GM23338 (cell line): ENCODE measurements at regions not wholly inside any gene's neighbourhood (a gene's known extent, or its start where the extent isn't known, plus 50 kb on each side); places are given as distances from the start of the nearest gene placed in this dataset.

ENCODE experiments used
- ATAC-seq: fragments of 200-7000 bp; cut with Tn5 transposase; 3 replicates; pipeline ENCODE4 v1.9.1; 2020
- DNase-seq: peaks from one replicate; pipeline ENCODE4 v3.0.0-alpha.2; 2015; ENCODE audit warnings: low spot score
- H2AFZ ChIP-seq: fragments of 200-600 bp; sonication (generic); 2 replicates; pipeline ENCODE4 v1.8.0; 2016; ENCODE audit warnings: antibody characterized with exemption, mild to moderate bottlenecking, moderate library complexity
- H3F3A ChIP-seq: fragments of 200-600 bp; sonication (generic); replicated peaks from 2 replicates; pipeline ENCODE4 v1.8.0; 2017; ENCODE audit warnings: antibody characterized with exemption, mixed run types, low read depth
- H3K27ac ChIP-seq: fragments of 200-600 bp; sonication (generic); 2 replicates; pipeline ENCODE4 v1.6.1; 2016; ENCODE audit warnings: low read depth
- H3K27me3 ChIP-seq: fragments of 200-600 bp; sonication (generic); 2 replicates; pipeline ENCODE4 v1.8.0; 2016; ENCODE audit warnings: mild to moderate bottlenecking, mixed run types, moderate library complexity; ENCODE audit not compliant: insufficient read depth
- H3K36me3 ChIP-seq: fragments of 200-600 bp; sonication (generic); 2 replicates; pipeline ENCODE4 v1.8.0; 2016; ENCODE audit warnings: mild to moderate bottlenecking; ENCODE audit not compliant: insufficient read depth
- H3K4me1 ChIP-seq: fragments of 200-600 bp; sonication (generic); 2 replicates; pipeline ENCODE4 v1.8.0; 2016; ENCODE audit warnings: mild to moderate bottlenecking, moderate library complexity; ENCODE audit not compliant: insufficient read depth
- H3K4me2 ChIP-seq: fragments of 200-600 bp; sonication (generic); 2 replicates; pipeline ENCODE4 v1.7.1; 2017; ENCODE audit warnings: mixed run types
- H3K4me3 ChIP-seq: fragments of 200-600 bp; sonication (generic); 2 replicates; pipeline ENCODE4 v1.6.1; 2016; ENCODE audit warnings: mixed run types
- H3K79me2 ChIP-seq: fragments of 200-600 bp; sonication (generic); replicated peaks from 2 replicates; pipeline ENCODE4 v1.8.0; 2017; ENCODE audit warnings: mild to moderate bottlenecking; ENCODE audit not compliant: insufficient read depth
- H3K9me2 ChIP-seq: fragments of 200-600 bp; sonication (generic); 2 replicates; pipeline ENCODE4 v1.8.0; 2017; ENCODE audit not compliant: insufficient read depth
- H4K20me1 ChIP-seq: fragments of 200-600 bp; sonication (generic); replicated peaks from 2 replicates; pipeline ENCODE4 v1.8.0; 2017; ENCODE audit warnings: mild to moderate bottlenecking; ENCODE audit not compliant: insufficient read depth
- H3K27ac Mint-ChIP-seq: 2 replicates; pipeline ENCODE4 v1.8.0; 2020; ENCODE audit warnings: inconsistent platforms, mild to moderate bottlenecking, moderate library complexity, mixed read lengths
- H3K27me3 Mint-ChIP-seq: 3 replicates; pipeline ENCODE4 v1.8.0; 2022; ENCODE audit warnings: low read depth, mild to moderate bottlenecking, moderate library complexity, mixed read lengths, inconsistent platforms; ENCODE audit not compliant: insufficient read depth, poor library complexity
- H3K36me3 Mint-ChIP-seq: 3 replicates; pipeline ENCODE4 v1.8.0; 2021; ENCODE audit warnings: low read depth, mild to moderate bottlenecking, inconsistent platforms, moderate library complexity, mixed read lengths
- H3K4me1 Mint-ChIP-seq: 3 replicates; pipeline ENCODE4 v1.8.0; 2020; ENCODE audit warnings: mild to moderate bottlenecking, inconsistent platforms, mixed read lengths
- H3K4me3 Mint-ChIP-seq: 3 replicates; pipeline ENCODE4 v1.8.0; 2021; ENCODE audit warnings: moderate library complexity, mild to moderate bottlenecking, inconsistent platforms, mixed read lengths
- H3K9me3 Mint-ChIP-seq: 3 replicates; pipeline ENCODE4 v1.8.0; 2020; ENCODE audit warnings: moderate library complexity, mild to moderate bottlenecking, inconsistent platforms, mixed read lengths
- EZH2 ChIP-seq: fragments of 200-600 bp; sonication (generic); IDR thresholded peaks from one replicate; pipeline ENCODE4 v1.8.0; 2017; ENCODE audit warnings: antibody characterized with exemption, mild to moderate bottlenecking, low read depth; ENCODE audit not compliant: unreplicated experiment
- NANOG ChIP-seq: IDR thresholded peaks from 2 replicates; pipeline ENCODE4 v1.6.1; 2016; ENCODE audit warnings: antibody characterized with exemption, borderline replicate concordance
- ZNF114 ChIP-seq: fragments of 250-450 bp; sonication (Bioruptor Pico); IDR thresholded peaks from 2 replicates; pipeline ENCODE4 v1.5.0; 2020; ENCODE audit warnings: mild to moderate bottlenecking, moderate library complexity
- ZNF331 ChIP-seq: fragments of 250-450 bp; sonication (Bioruptor Pico); IDR thresholded peaks from 2 replicates; pipeline ENCODE4 v1.5.0; 2020; ENCODE audit warnings: low read depth, mild to moderate bottlenecking, moderate library complexity
- ZNF462 ChIP-seq: fragments of 250-450 bp; sonication (Bioruptor Pico); IDR thresholded peaks from 2 replicates; pipeline ENCODE4 v1.5.0; 2020; ENCODE audit warnings: mild to moderate bottlenecking, moderate library complexity
- TF ChIP-seq, protein P1 (sequence below): IDR thresholded peaks from one replicate; pipeline ENCODE4 v1.6.1; 2018; ENCODE audit warnings: antibody characterized with exemption; ENCODE audit not compliant: unreplicated experiment
- TF ChIP-seq, protein P2 (sequence below): IDR thresholded peaks from 2 replicates; pipeline ENCODE4 v1.6.1; 2016; ENCODE audit warnings: antibody characterized with exemption

GRCh38 chr11:10376061-10376460 is 71.2 kb downstream of the ADM start (continued):
- no peak for TF ChIP-seq ZNF462
- TF ChIP-seq, protein P1, sequence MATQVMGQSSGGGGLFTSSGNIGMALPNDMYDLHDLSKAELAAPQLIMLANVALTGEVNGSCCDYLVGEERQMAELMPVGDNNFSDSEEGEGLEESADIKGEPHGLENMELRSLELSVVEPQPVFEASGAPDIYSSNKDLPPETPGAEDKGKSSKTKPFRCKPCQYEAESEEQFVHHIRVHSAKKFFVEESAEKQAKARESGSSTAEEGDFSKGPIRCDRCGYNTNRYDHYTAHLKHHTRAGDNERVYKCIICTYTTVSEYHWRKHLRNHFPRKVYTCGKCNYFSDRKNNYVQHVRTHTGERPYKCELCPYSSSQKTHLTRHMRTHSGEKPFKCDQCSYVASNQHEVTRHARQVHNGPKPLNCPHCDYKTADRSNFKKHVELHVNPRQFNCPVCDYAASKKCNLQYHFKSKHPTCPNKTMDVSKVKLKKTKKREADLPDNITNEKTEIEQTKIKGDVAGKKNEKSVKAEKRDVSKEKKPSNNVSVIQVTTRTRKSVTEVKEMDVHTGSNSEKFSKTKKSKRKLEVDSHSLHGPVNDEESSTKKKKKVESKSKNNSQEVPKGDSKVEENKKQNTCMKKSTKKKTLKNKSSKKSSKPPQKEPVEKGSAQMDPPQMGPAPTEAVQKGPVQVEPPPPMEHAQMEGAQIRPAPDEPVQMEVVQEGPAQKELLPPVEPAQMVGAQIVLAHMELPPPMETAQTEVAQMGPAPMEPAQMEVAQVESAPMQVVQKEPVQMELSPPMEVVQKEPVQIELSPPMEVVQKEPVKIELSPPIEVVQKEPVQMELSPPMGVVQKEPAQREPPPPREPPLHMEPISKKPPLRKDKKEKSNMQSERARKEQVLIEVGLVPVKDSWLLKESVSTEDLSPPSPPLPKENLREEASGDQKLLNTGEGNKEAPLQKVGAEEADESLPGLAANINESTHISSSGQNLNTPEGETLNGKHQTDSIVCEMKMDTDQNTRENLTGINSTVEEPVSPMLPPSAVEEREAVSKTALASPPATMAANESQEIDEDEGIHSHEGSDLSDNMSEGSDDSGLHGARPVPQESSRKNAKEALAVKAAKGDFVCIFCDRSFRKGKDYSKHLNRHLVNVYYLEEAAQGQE, result no peak
- TF ChIP-seq ZNF331, result no peak
- TF ChIP-seq EZH2, result no peak

DNA sequence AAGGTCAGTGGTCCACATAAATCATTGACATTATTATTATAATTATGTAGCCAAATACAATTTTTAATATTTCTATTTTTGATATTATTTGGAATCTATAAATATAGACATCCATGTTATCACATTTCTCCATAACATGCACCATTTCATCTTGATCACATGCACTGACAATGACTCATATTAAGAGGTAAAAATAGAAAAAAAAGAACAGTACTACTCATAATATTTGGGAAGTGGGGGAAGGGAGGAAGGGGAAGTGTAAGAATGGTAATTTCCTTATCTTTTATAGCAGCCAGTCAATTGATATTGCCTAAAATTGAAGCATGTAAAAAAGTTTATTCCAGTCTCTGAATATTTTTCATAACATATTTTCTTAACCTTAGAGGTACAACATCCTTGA is 72.3 kb downstream of the ADM start:
- ATAC-seq (no peak), DNase-seq (no peak)
- no peaks in the 10 kb centered on the region for H3K36me3 ChIP-seq
- no peak overlapping the region for H3K27ac Mint-ChIP-seq
- no peaks in the 10 kb centered on the region for H3K9me3 Mint-ChIP-seq
- H3K4me1 Mint-ChIP-seq, result no peaks in the 10 kb centered on the region; the same call in 2 of the 3 replicates
- no peaks in the 10 kb centered on the region for H3K27me3 ChIP-seq
- H3K9me2 ChIP-seq, result no peaks in the 10 kb centered on the region; the same call in 1 of the 2 replicates
- no peak overlapping the region for H3K27ac ChIP-seq
- H3K4me1 ChIP-seq, result no peaks in the 10 kb centered on the region
- no peaks in the 10 kb centered on the region for H3K79me2 ChIP-seq
- no peak overlapping the region for H3K4me2 ChIP-seq
- H2AFZ ChIP-seq, result no peak overlapping the region
- H3K4me3 ChIP-seq, result no peak overlapping the region
- H3F3A ChIP-seq, result no peaks in the 10 kb centered on the region
- H3K36me3 Mint-ChIP-seq, result peaks cover 3% of the 10 kb centered on the region; the same call in 2 of the 3 replicates
- no peak overlapping the region for H3K4me3 Mint-ChIP-seq
- H3K27me3 Mint-ChIP-seq, result no peaks in the 10 kb centered on the region
- H4K20me1 ChIP-seq, result no peaks in the 10 kb centered on the region
- no peak for TF ChIP-seq EZH2
- TF ChIP-seq ZNF114 (CRISPR knock-in tag), result no peak
- TF ChIP-seq, protein P2, sequence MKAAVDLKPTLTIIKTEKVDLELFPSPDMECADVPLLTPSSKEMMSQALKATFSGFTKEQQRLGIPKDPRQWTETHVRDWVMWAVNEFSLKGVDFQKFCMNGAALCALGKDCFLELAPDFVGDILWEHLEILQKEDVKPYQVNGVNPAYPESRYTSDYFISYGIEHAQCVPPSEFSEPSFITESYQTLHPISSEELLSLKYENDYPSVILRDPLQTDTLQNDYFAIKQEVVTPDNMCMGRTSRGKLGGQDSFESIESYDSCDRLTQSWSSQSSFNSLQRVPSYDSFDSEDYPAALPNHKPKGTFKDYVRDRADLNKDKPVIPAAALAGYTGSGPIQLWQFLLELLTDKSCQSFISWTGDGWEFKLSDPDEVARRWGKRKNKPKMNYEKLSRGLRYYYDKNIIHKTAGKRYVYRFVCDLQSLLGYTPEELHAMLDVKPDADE, result no peak
- TF ChIP-seq, protein P1, result no peak
- TF ChIP-seq NANOG, result no peak
